IMR-90 (cell line): ENCODE measurements at regions not wholly inside any gene's neighbourhood (a gene's known extent, or its start where the extent isn't known, plus 50 kb on each side); places are given as distances from the start of the nearest gene placed in this dataset.

Experiments used
- MAFK ChIP-seq: IDR thresholded peaks from 2 replicates; pipeline ENCODE4 v1.6.1; 2012; ENCODE audit warnings: low read depth, low read length, improper control_type of control experiment
- POLR2A ChIP-seq: IDR thresholded peaks from 2 replicates; pipeline ENCODE4 v1.6.1; 2012; ENCODE audit warnings: mild to moderate bottlenecking, low read depth, low read length
- RAD21 ChIP-seq: IDR thresholded peaks from 2 replicates; pipeline ENCODE4 v1.6.1; 2012; ENCODE audit warnings: low read length, improper control_type of control experiment
- RFX5 ChIP-seq: IDR thresholded peaks from 2 replicates; pipeline ENCODE4 v1.8.0; 2012; ENCODE audit warnings: low read depth, mild to moderate bottlenecking, low read length, moderate library complexity
- SMC3 ChIP-seq: fragments of 150-350 bp; IDR thresholded peaks from 2 replicates; pipeline ENCODE4 v1.6.1; 2016; ENCODE audit warnings: low read depth, mild to moderate bottlenecking, antibody characterized with exemption, low read length, moderate library complexity
- TF ChIP-seq, protein P1 (sequence below): conservative IDR thresholded peaks from 2 replicates; pipeline ENCODE4 v1.5.1; 2012; ENCODE audit warnings: mild to moderate bottlenecking, low read depth, low read length, improper control_type of control experiment
- TF ChIP-seq, protein P2 (sequence below): fragments of 150-350 bp; IDR thresholded peaks from 2 replicates; pipeline ENCODE4 v1.6.1; 2017; ENCODE audit warnings: mild to moderate bottlenecking, antibody characterized with exemption, low read length, low read depth

DNA sequence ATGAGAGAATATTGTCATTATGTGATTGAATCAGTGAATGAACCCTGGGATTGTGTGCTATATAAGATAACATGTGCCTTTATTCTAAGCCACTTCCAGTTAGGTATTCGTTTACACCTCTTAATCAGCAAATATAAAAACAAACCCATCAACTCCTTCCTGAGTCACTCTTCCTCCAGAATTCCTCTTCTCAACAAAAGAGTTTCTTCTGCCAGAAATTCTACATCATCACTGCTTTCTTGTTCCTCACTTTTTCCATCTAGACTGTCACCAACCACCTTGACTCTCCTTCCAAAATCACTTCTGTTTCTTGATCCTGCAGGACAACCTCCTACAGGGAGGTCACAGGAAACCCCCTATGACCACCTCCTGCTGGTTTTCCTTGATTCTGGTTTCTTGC lies 261.4 kb downstream of the CYP26B1 start:
- TF ChIP-seq, protein P1, sequence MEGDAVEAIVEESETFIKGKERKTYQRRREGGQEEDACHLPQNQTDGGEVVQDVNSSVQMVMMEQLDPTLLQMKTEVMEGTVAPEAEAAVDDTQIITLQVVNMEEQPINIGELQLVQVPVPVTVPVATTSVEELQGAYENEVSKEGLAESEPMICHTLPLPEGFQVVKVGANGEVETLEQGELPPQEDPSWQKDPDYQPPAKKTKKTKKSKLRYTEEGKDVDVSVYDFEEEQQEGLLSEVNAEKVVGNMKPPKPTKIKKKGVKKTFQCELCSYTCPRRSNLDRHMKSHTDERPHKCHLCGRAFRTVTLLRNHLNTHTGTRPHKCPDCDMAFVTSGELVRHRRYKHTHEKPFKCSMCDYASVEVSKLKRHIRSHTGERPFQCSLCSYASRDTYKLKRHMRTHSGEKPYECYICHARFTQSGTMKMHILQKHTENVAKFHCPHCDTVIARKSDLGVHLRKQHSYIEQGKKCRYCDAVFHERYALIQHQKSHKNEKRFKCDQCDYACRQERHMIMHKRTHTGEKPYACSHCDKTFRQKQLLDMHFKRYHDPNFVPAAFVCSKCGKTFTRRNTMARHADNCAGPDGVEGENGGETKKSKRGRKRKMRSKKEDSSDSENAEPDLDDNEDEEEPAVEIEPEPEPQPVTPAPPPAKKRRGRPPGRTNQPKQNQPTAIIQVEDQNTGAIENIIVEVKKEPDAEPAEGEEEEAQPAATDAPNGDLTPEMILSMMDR: no peak
- no peak for TF ChIP-seq SMC3
- TF ChIP-seq POLR2A: no peak
- no peak for TF ChIP-seq RAD21
- TF ChIP-seq RFX5: no peak
- TF ChIP-seq MAFK: no peak
- TF ChIP-seq, protein P2, sequence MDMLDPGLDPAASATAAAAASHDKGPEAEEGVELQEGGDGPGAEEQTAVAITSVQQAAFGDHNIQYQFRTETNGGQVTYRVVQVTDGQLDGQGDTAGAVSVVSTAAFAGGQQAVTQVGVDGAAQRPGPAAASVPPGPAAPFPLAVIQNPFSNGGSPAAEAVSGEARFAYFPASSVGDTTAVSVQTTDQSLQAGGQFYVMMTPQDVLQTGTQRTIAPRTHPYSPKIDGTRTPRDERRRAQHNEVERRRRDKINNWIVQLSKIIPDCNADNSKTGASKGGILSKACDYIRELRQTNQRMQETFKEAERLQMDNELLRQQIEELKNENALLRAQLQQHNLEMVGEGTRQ: no peak
